HEK293 (cell line): ENCODE measurements at regions not wholly inside any gene's neighbourhood (a gene's known extent, or its start where the extent isn't known, plus 50 kb on each side); places are given as distances from the start of the nearest gene placed in this dataset.

Experiments
- CTCF ChIA-PET: fragments of 350-600 bp; formaldehyde crosslinking; extraction: SDS; loops from one replicate; lab custom pipeline; 2021; ENCODE audit warnings: antibody characterized with exemption; lab: Yijun Ruan, JAX
- POLR2A ChIA-PET: fragments of 300-600 bp; formaldehyde crosslinking; extraction: SDS; loops from one replicate; lab custom pipeline; 2020; ENCODE audit warnings: antibody characterized with exemption, inconsistent platforms; lab: Yijun Ruan, JAX
- H3K27ac ChIP-seq: fragments of 200-500 bp; sonication (Bioruptor generic); 2 replicates; pipeline ENCODE4 v1.5.1; 2014; ENCODE audit warnings: low read depth, low read length, control low read depth, inconsistent platforms; ENCODE audit errors: extremely low read depth
- H3K36me3 ChIP-seq, 2 experiments: fragments of 200-500 bp in 1 of 2; sonication (Bioruptor generic) in 1 of 2; 1 replicate in 1 of 2; 2 replicates in 1 of 2; pipeline ENCODE4 v1.5.1; 2014 to 2017; ENCODE audit warnings: inconsistent platforms in 2 of 2, low read length in 2 of 2; ENCODE audit not compliant: control insufficient read depth in 2 of 2, insufficient read depth in 1 of 2
- H3K4me1 ChIP-seq: fragments of 200-500 bp; sonication (Bioruptor generic); 2 replicates; pipeline ENCODE4 v1.5.1; 2014; ENCODE audit warnings: mild to moderate bottlenecking, low read length, inconsistent platforms; ENCODE audit not compliant: control insufficient read depth, insufficient read depth
- H3K4me3 ChIP-seq: 2 replicates; pipeline ENCODE4 v1.5.1; 2011; ENCODE audit warnings: low read depth, mild to moderate bottlenecking, control low read depth, low read length, moderate library complexity
- H3K9me3 ChIP-seq: fragments of 200-500 bp; sonication (Bioruptor generic); 2 replicates; pipeline ENCODE4 v1.5.1; 2014; ENCODE audit warnings: low read depth, low read length, inconsistent platforms; ENCODE audit not compliant: control insufficient read depth, insufficient read depth
- AEBP2 ChIP-seq: fragments of 450-650 bp; formaldehyde crosslinking; IDR thresholded peaks from 2 replicates; pipeline ENCODE4 v1.5.1; 2016; ENCODE audit warnings: missing biosample characterization, missing genetic modification characterization, borderline replicate concordance
- ATF2 ChIP-seq: fragments of 450-650 bp; formaldehyde crosslinking; IDR thresholded peaks from 2 replicates; pipeline ENCODE4 v1.5.1; 2016; ENCODE audit warnings: missing biosample characterization, missing genetic modification characterization, low read depth
- GLIS1 ChIP-seq: fragments of 450-650 bp; formaldehyde crosslinking; IDR thresholded peaks from 2 replicates; pipeline ENCODE4 v1.5.1; 2016; ENCODE audit warnings: missing biosample characterization, missing genetic modification characterization
- HIC1 ChIP-seq: fragments of 450-650 bp; formaldehyde crosslinking; IDR thresholded peaks from 2 replicates; pipeline ENCODE4 v1.5.1; 2016; ENCODE audit warnings: missing biosample characterization, missing genetic modification characterization
- HOXA7 ChIP-seq: sonication (generic); formaldehyde crosslinking; IDR thresholded peaks from 2 replicates; pipeline ENCODE4 v1.8.1; 2022; ENCODE audit warnings: missing genetic modification reagents, borderline replicate concordance
- MZF1 ChIP-seq: fragments of 450-650 bp; formaldehyde crosslinking; IDR thresholded peaks from 2 replicates; pipeline ENCODE4 v1.5.1; 2017; ENCODE audit warnings: missing biosample characterization, missing genetic modification characterization, borderline replicate concordance
- RBAK ChIP-seq: fragments of 450-650 bp; formaldehyde crosslinking; IDR thresholded peaks from 2 replicates; pipeline ENCODE4 v1.5.1; 2016; ENCODE audit warnings: missing biosample characterization, missing genetic modification characterization
- REPIN1 ChIP-seq: fragments of 450-650 bp; formaldehyde crosslinking; IDR thresholded peaks from 2 replicates; pipeline ENCODE4 v1.5.1; 2017; ENCODE audit warnings: missing biosample characterization, missing genetic modification characterization, low read depth
- SP7 ChIP-seq: fragments of 450-650 bp; formaldehyde crosslinking; IDR thresholded peaks from 2 replicates; pipeline ENCODE4 v1.5.1; 2016; ENCODE audit warnings: missing biosample characterization, missing genetic modification characterization
- TSHZ1 ChIP-seq: fragments of 450-650 bp; formaldehyde crosslinking; IDR thresholded peaks from 2 replicates; pipeline ENCODE4 v1.5.1; 2016; ENCODE audit warnings: missing biosample characterization, missing genetic modification characterization, borderline replicate concordance
- YY1 ChIP-seq: fragments of 450-650 bp; formaldehyde crosslinking; IDR thresholded peaks from 2 replicates; pipeline ENCODE4 v1.5.1; 2018; ENCODE audit warnings: missing biosample characterization, missing genetic modification characterization
- YY2 ChIP-seq: fragments of 450-650 bp; formaldehyde crosslinking; IDR thresholded peaks from 2 replicates; pipeline ENCODE4 v1.5.1; 2016; ENCODE audit warnings: missing biosample characterization, missing genetic modification characterization
- ZBTB20 ChIP-seq: fragments of 450-650 bp; formaldehyde crosslinking; IDR thresholded peaks from 2 replicates; pipeline ENCODE4 v1.5.1; 2016; ENCODE audit warnings: missing biosample characterization, missing genetic modification characterization
- ZBTB49 ChIP-seq: fragments of 450-650 bp; formaldehyde crosslinking; IDR thresholded peaks from 2 replicates; pipeline ENCODE4 v1.5.1; 2016; ENCODE audit warnings: missing biosample characterization, missing genetic modification characterization, low read depth
- ZBTB7A ChIP-seq: fragments of 450-650 bp; formaldehyde crosslinking; IDR thresholded peaks from 2 replicates; pipeline ENCODE4 v1.5.1; 2016; ENCODE audit warnings: low read depth, missing biosample characterization, missing genetic modification characterization
- ZIC2 ChIP-seq: fragments of 450-650 bp; formaldehyde crosslinking; IDR thresholded peaks from 2 replicates; pipeline ENCODE4 v1.5.1; 2016; ENCODE audit warnings: missing biosample characterization, missing genetic modification characterization
- ZNF112 ChIP-seq: fragments of 450-650 bp; formaldehyde crosslinking; IDR thresholded peaks from 2 replicates; pipeline ENCODE4 v1.5.0; 2017; ENCODE audit warnings: missing biosample characterization, missing genetic modification characterization
- ZNF157 ChIP-seq: fragments of 450-650 bp; formaldehyde crosslinking; IDR thresholded peaks from 2 replicates; pipeline ENCODE4 v1.5.1; 2016; ENCODE audit warnings: missing biosample characterization, missing genetic modification characterization
- ZNF223 ChIP-seq: fragments of 450-650 bp; formaldehyde crosslinking; IDR thresholded peaks from 2 replicates; pipeline ENCODE4 v1.5.1; 2016; ENCODE audit warnings: missing biosample characterization, missing genetic modification characterization
- ZNF23 ChIP-seq: fragments of 450-650 bp; formaldehyde crosslinking; IDR thresholded peaks from 2 replicates; pipeline ENCODE4 v1.5.1; 2016; ENCODE audit warnings: missing biosample characterization, missing genetic modification characterization, borderline replicate concordance
- ZNF585B ChIP-seq: fragments of 450-650 bp; formaldehyde crosslinking; IDR thresholded peaks from 2 replicates; pipeline ENCODE4 v1.5.1; 2016; ENCODE audit warnings: missing biosample characterization, missing genetic modification characterization
- ZNF600 ChIP-seq: fragments of 450-650 bp; formaldehyde crosslinking; IDR thresholded peaks from 2 replicates; pipeline ENCODE4 v1.5.1; 2016; ENCODE audit warnings: missing biosample characterization, missing genetic modification characterization
- ZNF624 ChIP-seq: fragments of 450-650 bp; formaldehyde crosslinking; IDR thresholded peaks from 2 replicates; pipeline ENCODE4 v1.5.1; 2017; ENCODE audit warnings: missing biosample characterization, missing genetic modification characterization
- ZNF629 ChIP-seq: fragments of 450-650 bp; formaldehyde crosslinking; IDR thresholded peaks from 2 replicates; pipeline ENCODE4 v1.5.1; 2017; ENCODE audit warnings: missing biosample characterization, missing genetic modification characterization
- ZNF791 ChIP-seq: fragments of 450-650 bp; formaldehyde crosslinking; IDR thresholded peaks from 2 replicates; pipeline ENCODE4 v1.5.1; 2016; ENCODE audit warnings: missing biosample characterization, missing genetic modification characterization
- ZSCAN23 ChIP-seq: fragments of 450-650 bp; formaldehyde crosslinking; IDR thresholded peaks from 2 replicates; pipeline ENCODE4 v1.5.1; 2016; ENCODE audit warnings: missing biosample characterization, missing genetic modification characterization

- Histone ChIP-seq H3K4me1 (no peaks in the 10 kb centered on the region), H3K4me3 (no peak overlapping the region), H3K9me3 (no peaks in the 10 kb centered on the region), H3K36me3 (no peaks in the 10 kb centered on the region), H3K27ac (no peak overlapping the region)
- TF ChIP-seq ATF2 (tag by site-specific recombination) (no peak), ZNF624 (tag by site-specific recombination) (no peak), YY1 (tag by site-specific recombination) (no peak), ZNF600 (no peak), TSHZ1 (tag by site-specific recombination) (no peak), GLIS1 (tag by site-specific recombination) (no peak), ZIC2 (no peak), ZNF629 (no peak), ZBTB7A (tag by site-specific recombination) (no peak), ZNF112 (no peak), HOXA7 (CRISPR knock-in tag) (no peak), ZNF157 (tag by site-specific recombination) (no peak), ZNF223 (no peak), YY2 (tag by site-specific recombination) (no peak), ZBTB20 (tag by site-specific recombination) (no peak), ZNF23 (tag by site-specific recombination) (no peak), ZNF791 (tag by site-specific recombination) (no peak), MZF1 (tag by site-specific recombination) (no peak), ZBTB49 (tag by site-specific recombination) (no peak)
- ChIA-PET POLR2A (no interaction called here), CTCF (interaction anchor here (0.7 kb wide), 1 partner anchor 159 kb away, joined by 3 read pairs; no protein-coding TSS in a partner anchor)
Observed at GRCh38 chr1:242754926-242755325, 230.4 kb upstream of the PLD5 start.

GRCh38 chr1:242754125-242754524, 229.6 kb upstream of the PLD5 start:
- Histone ChIP-seq H3K27ac (no peak overlapping the region), H3K9me3 (no peaks in the 10 kb centered on the region), H3K36me3 (no peaks in the 10 kb centered on the region), H3K4me3 (no peak overlapping the region), H3K4me1 (no peaks in the 10 kb centered on the region)
- POLR2A ChIA-PET, result no interaction called here
- CTCF ChIA-PET, result no interaction called here
- no peak for TF ChIP-seq REPIN1
- TF ChIP-seq ZSCAN23, result no peak
- TF ChIP-seq RBAK (tag by site-specific recombination), result no peak
- no peak for TF ChIP-seq SP7 (tag by site-specific recombination)
- TF ChIP-seq ZNF585B (tag by site-specific recombination), result no peak
- TF ChIP-seq AEBP2 (tag by site-specific recombination), result no peak
- TF ChIP-seq HIC1 (tag by site-specific recombination), result no peak
